Bronchial epithelial cell (primary cell): ENCODE measurements at regions not wholly inside any gene's neighbourhood (a gene's known extent, or its start where the extent isn't known, plus 50 kb on each side); places are given as distances from the start of the nearest gene placed in this dataset.
A peak's percentile ranks its signal among the peaks of the same experiment; 100 is the strongest.

Experiments
- DNase-seq: peaks from one replicate; pipeline ENCODE4 v3.0.0-alpha.2; 2010; ENCODE audit warnings: low read depth
- FAIRE-seq: peaks from 2 replicates; lab custom pipeline; 2011; peaks lifted over from hg19 to GRCh38; lab: Jason Lieb, UNC
- H3K27me3 ChIP-seq: 2 replicates; pipeline ENCODE4 v1.5.1; 2011; ENCODE audit warnings: low read length; ENCODE audit not compliant: control insufficient read depth, insufficient read depth
- H3K36me3 ChIP-seq: 2 replicates; pipeline ENCODE4 v1.5.1; 2011; ENCODE audit warnings: low read length; ENCODE audit not compliant: control insufficient read depth, insufficient read depth
- H3K4me3 ChIP-seq: 2 replicates; pipeline ENCODE4 v1.5.1; 2011; ENCODE audit warnings: mild to moderate bottlenecking, low read depth, low read length, control low read depth
- CTCF ChIP-seq: IDR thresholded peaks from 2 replicates; pipeline ENCODE4 v1.5.1; 2011; ENCODE audit warnings: mild to moderate bottlenecking, moderate library complexity, low read length, control low read depth, inconsistent platforms; ENCODE audit not compliant: insufficient read depth, severe bottlenecking

GRCh38 chr1:104906141-104906540, 1156.4 kb downstream of the AMY1C start:
- FAIRE-seq (no peak), DNase-seq (no peak)
- H3K27me3 ChIP-seq, result no peaks in the 10 kb centered on the region

GRCh38 chr1:104919188-104919587, 1169.5 kb downstream of the AMY1C start:
- Histone ChIP-seq H3K36me3 (no peaks in the 10 kb centered on the region), H3K4me3 (no peak overlapping the region), H3K27me3 (no peaks in the 10 kb centered on the region)
- DNase-seq, result no peak
- FAIRE-seq, result no peak
- TF ChIP-seq CTCF, result no peak

More at GRCh38 chr1:104906141-104906540, 1156.4 kb downstream of the AMY1C start:
- no peaks in the 10 kb centered on the region for H3K36me3 ChIP-seq
- no peak for TF ChIP-seq CTCF
- no peak overlapping the region for H3K4me3 ChIP-seq

GRCh38 chr1:104921525-104921924, 1171.8 kb downstream of the AMY1C start:
- no peak for TF ChIP-seq CTCF
- no peaks in the 10 kb centered on the region for H3K36me3 ChIP-seq
- FAIRE-seq (no peak), DNase-seq (peak; percentile 31)
- H3K27me3 ChIP-seq, result no peaks in the 10 kb centered on the region
- H3K4me3 ChIP-seq, result no peak overlapping the region

DNA sequence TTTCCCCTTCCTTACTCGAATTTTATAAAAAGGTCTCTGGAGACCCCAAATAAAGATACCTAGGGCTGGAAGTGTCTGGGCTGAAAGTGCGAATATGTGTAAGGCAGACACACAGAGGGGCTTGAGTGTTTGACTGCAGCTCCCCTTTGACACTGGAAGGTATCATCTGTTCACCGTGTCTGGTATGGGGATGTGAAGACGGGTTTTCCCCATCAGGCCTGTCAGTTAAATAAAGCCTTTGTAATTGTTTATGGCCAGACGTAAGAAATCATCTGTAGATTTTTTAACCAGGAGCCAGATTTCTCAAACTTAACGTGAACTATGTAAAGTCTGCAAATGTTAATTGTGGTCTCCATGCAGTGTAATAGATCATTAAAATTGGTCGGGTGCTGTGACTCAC, 1173.4 kb downstream of the AMY1C start:
- no peak for DNase-seq
- H3K27me3 ChIP-seq, result no peaks in the 10 kb centered on the region
- FAIRE-seq, result no peak
- no peak overlapping the region for H3K4me3 ChIP-seq
- H3K36me3 ChIP-seq, result no peaks in the 10 kb centered on the region
- no peak for TF ChIP-seq CTCF

- Histone ChIP-seq H3K36me3 (no peaks in the 10 kb centered on the region), H3K27me3 (no peaks in the 10 kb centered on the region), H3K4me3 (no peak overlapping the region)
- DNase-seq, result peak; percentile 70
- FAIRE-seq, result no peak
- no peak for TF ChIP-seq CTCF
These were observed 1179.6 kb downstream of the AMY1C start for GRCh38 chr1:104929280-104929679.
